MM.1S (cell line): ENCODE measurements at regions not wholly inside any gene's neighbourhood (a gene's known extent, or its start where the extent isn't known, plus 50 kb on each side); places are given as distances from the start of the nearest gene placed in this dataset.

Experiments used
- CTCF ChIP-seq: fragments of 300-600 bp; sonication (generic); IDR thresholded peaks from 2 replicates; pipeline ENCODE4 v1.5.1; 2016; ENCODE audit warnings: antibody characterized with exemption, low read length, mixed read lengths
- EZH2 ChIP-seq: fragments of 300-600 bp; sonication (generic); optimal IDR thresholded peaks from 2 replicates; pipeline ENCODE3; 2017; ENCODE audit warnings: low read depth, mild to moderate bottlenecking, antibody characterized with exemption, low read length, mixed read lengths

GRCh38 chr9:103799959-103800358 is 294.1 kb upstream of the SMC2 start:
- no peak for TF ChIP-seq EZH2
- no peak for TF ChIP-seq CTCF
